MG63 (cell line): ENCODE measurements at regions not wholly inside any gene's neighbourhood (a gene's known extent, or its start where the extent isn't known, plus 50 kb on each side); places are given as distances from the start of the nearest gene placed in this dataset.
"Not testable (repeated sequence)": the region's sequence is repeated elsewhere in the genome, so short reads cannot be mapped to it uniquely, and the experiment has no call there.

Experiments
- DNase-seq: peaks from one replicate; pipeline ENCODE4 v3.0.0-alpha.2; 2020
- H3K27me3 ChIP-seq: fragments of 250-450 bp; sonication (Bioruptor Pico); 2 replicates; pipeline ENCODE4 v1.5.1; 2020; ENCODE audit warnings: mild to moderate bottlenecking, moderate library complexity
- H3K36me3 ChIP-seq: fragments of 250-450 bp; sonication (Bioruptor Pico); 2 replicates; pipeline ENCODE4 v1.5.1; 2020; ENCODE audit warnings: mild to moderate bottlenecking, moderate library complexity
- H3K4me3 ChIP-seq: fragments of 250-450 bp; sonication (Bioruptor Pico); 2 replicates; pipeline ENCODE4 v1.5.1; 2020; ENCODE audit warnings: mild to moderate bottlenecking, moderate library complexity
- H3K9me3 ChIP-seq: fragments of 250-450 bp; sonication (Bioruptor Pico); 2 replicates; pipeline ENCODE4 v1.5.1; 2020; ENCODE audit warnings: mild to moderate bottlenecking, moderate library complexity

GRCh38 chr6:21282360-21282759, 311.2 kb upstream of the SOX4 start:
- not testable (repeated sequence) for DNase-seq, H3K4me3 ChIP-seq, H3K36me3 ChIP-seq, H3K9me3 ChIP-seq, H3K27me3 ChIP-seq

DNA sequence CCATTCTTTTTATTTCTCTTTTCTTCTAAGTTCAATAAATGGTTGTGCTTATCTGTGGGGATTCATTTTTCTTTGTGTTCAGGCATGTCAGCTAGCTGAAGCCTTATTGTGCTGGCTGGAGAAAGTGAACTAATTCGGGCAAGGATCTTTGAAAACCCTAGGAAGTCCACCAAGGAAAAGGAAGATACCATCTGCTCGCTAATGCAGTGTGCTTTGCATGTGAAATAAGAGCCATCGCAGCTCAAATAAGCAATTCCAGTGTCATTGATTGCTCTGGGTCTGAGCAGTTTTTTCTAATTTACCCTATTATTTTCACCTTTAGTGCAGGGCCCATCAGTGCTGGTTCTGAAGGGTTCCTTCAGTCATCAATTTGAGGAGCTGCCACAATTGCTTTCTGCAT, 309.4 kb upstream of the SOX4 start:
- Histone ChIP-seq H3K4me3 (no peak overlapping the region), H3K27me3 (no peaks in the 10 kb centered on the region), H3K9me3 (no peaks in the 10 kb centered on the region), H3K36me3 (no peaks in the 10 kb centered on the region)
- DNase-seq, result no peak

DNA sequence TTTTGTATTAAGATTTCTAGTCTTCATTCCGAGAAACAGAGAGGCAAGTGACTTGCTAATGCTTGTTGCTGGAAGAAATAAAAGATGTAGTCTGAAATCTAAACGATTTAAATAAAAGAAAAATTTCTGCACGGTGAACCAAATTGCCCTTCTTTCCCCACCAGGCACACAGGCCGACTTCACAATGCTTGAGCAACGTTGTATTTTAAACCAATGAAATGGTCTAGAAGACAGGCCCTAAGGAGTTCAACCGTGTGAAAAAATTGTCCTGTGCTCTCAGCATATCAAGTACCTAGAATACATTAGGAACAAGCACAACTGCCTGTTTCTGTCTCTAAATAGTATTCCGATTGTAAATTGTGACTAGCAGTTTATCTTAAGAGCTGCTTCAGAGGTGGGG, 308.8 kb upstream of the SOX4 start:
- H3K27me3 ChIP-seq, result no peaks in the 10 kb centered on the region
- H3K9me3 ChIP-seq, result no peaks in the 10 kb centered on the region
- DNase-seq, result no peak
- H3K4me3 ChIP-seq, result no peak overlapping the region
- H3K36me3 ChIP-seq, result no peaks in the 10 kb centered on the region

DNA sequence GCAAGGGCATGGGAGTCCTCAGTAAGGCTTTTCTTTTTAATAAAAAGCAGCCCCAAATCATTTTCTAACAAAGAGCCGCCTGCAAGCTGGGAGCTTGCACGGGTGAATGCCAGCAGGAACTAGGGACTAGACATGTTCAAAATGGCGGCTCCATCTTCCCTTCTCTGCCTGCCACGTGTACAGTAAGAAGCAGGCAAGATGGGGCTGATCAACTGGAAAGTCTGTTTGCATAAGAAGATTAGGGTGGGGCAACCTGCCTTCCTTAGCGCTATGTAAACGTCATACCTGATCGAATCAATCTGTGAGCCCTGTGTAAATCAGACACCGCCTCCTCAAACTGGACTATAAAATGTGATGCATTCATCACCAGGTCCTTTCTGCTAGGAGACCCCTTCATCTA, 299.4 kb upstream of the SOX4 start:
- H3K36me3 ChIP-seq, result no peaks in the 10 kb centered on the region
- H3K4me3 ChIP-seq, result no peak overlapping the region
- H3K9me3 ChIP-seq, result no peaks in the 10 kb centered on the region
- DNase-seq, result no peak
- H3K27me3 ChIP-seq, result no peaks in the 10 kb centered on the region

- Histone ChIP-seq H3K9me3 (no peaks in the 10 kb centered on the region), H3K36me3 (no peaks in the 10 kb centered on the region), H3K27me3 (no peaks in the 10 kb centered on the region), H3K4me3 (no peak overlapping the region)
- DNase-seq, result no peak
Observed at GRCh38 chr6:21295506-21296240, 297.9 kb upstream of the SOX4 start.

- DNase-seq, result no peak
- H3K27me3 ChIP-seq, result no peaks in the 10 kb centered on the region
- H3K36me3 ChIP-seq, result no peaks in the 10 kb centered on the region
- no peak overlapping the region for H3K4me3 ChIP-seq
- peaks cover under 1% of the 10 kb centered on the region; the same call in 1 of the 2 replicates for H3K9me3 ChIP-seq
Observed at GRCh38 chr6:21297665-21298064, 295.9 kb upstream of the SOX4 start.

GRCh38 chr6:21299216-21299615, 294.3 kb upstream of the SOX4 start:
- Histone ChIP-seq H3K36me3 (no peaks in the 10 kb centered on the region), H3K27me3 (no peaks in the 10 kb centered on the region), H3K4me3 (no peak overlapping the region), H3K9me3 (peaks cover 3% of the 10 kb centered on the region; the same call in 1 of the 2 replicates)
- no peak for DNase-seq

- no peak for DNase-seq
- Histone ChIP-seq H3K4me3 (no peak overlapping the region), H3K36me3 (no peaks in the 10 kb centered on the region), H3K27me3 (no peaks in the 10 kb centered on the region), H3K9me3 (peaks cover 3% of the 10 kb centered on the region; the same call in 1 of the 2 replicates)
Observed at GRCh38 chr6:21300439-21300838, 293.1 kb upstream of the SOX4 start.

DNA sequence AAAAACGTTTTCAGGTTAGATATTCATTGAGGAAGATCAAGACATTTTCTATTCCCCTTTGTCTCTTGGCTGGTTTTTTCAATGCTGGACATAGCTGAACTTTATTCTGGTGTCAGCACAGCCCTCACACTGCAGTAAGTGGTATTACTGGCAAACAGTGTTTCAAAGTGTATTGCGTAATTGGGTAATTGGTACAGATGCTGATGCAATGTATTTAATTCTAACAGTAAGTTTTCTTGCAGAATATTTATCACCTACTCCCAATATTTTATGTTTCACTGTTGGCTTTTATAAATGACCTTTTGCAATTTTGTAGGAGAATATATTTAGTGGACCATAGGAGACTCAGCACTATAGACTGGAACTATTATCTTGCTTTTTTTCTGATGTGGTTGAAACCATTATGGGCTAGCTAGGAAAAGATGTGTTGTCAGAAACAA, 287.6 kb upstream of the SOX4 start:
- Histone ChIP-seq H3K27me3 (no peaks in the 10 kb centered on the region), H3K9me3 (peaks cover 3% of the 10 kb centered on the region; the same call in 1 of the 2 replicates), H3K4me3 (no peak overlapping the region), H3K36me3 (no peaks in the 10 kb centered on the region)
- DNase-seq, result no peak

GRCh38 chr6:21306546-21306945, 287.0 kb upstream of the SOX4 start:
- Histone ChIP-seq H3K9me3 (peaks cover 3% of the 10 kb centered on the region; the same call in 1 of the 2 replicates), H3K27me3 (no peaks in the 10 kb centered on the region), H3K4me3 (no peak overlapping the region), H3K36me3 (no peaks in the 10 kb centered on the region)
- no peak for DNase-seq

- Histone ChIP-seq H3K4me3 (no peak overlapping the region), H3K9me3 (no peaks in the 10 kb centered on the region), H3K27me3 (no peaks in the 10 kb centered on the region), H3K36me3 (no peaks in the 10 kb centered on the region)
- DNase-seq, result no peak
Observed at GRCh38 chr6:21309807-21310221, 283.7 kb upstream of the SOX4 start.

DNA sequence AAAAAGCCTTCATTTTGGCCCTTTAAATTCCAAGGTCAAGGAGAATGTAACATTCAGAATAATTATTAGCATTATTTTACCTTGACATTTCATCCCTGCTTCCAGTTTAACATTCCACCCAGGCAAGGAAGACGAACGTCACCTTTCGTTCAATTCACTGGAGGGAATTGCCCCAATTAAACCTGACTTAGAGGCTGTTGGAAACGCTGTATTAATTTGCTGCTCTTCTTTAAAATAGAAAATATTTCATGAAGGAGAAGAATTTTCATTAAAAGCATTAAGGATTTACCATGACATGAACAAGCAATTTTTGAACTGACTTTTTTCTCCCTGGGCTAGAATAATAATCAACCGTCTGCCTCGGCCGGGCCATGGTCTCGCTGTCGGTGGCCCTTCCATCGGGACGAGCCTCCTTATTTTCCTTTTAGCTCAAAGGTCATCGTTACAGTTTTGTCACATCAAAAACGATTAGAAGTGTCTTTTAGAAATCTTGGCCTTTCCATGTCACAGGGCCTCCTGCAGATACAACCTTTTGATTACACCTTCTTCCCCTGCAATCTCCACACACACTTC, 282.9 kb upstream of the SOX4 start:
- no peak for DNase-seq
- Histone ChIP-seq H3K36me3 (no peaks in the 10 kb centered on the region), H3K4me3 (no peak overlapping the region), H3K9me3 (no peaks in the 10 kb centered on the region), H3K27me3 (no peaks in the 10 kb centered on the region)

DNA sequence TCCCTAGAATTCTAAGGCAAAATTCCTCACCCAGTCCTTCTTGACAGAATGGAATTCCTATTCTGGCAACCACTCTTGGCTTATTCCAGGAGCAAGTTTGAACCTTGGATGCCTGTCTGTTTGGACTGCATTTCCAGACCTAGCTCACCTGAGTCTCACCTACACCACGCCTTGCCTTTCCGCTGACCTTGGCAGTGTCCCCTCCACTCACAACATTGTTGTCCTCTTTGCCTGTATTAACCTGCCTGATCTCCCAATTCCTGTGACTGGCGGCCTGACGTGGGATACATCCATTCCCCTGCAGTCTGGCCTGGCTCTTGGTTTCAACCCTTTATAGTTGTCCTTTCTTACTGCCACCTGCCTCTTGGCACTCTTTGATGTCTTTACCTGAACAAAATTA, 281.4 kb upstream of the SOX4 start:
- H3K36me3 ChIP-seq, result no peaks in the 10 kb centered on the region
- no peaks in the 10 kb centered on the region for H3K9me3 ChIP-seq
- no peak overlapping the region for H3K4me3 ChIP-seq
- DNase-seq, result no peak
- H3K27me3 ChIP-seq, result no peaks in the 10 kb centered on the region

GRCh38 chr6:21317642-21318041, 275.9 kb upstream of the SOX4 start:
- no peaks in the 10 kb centered on the region for H3K9me3 ChIP-seq
- no peaks in the 10 kb centered on the region for H3K27me3 ChIP-seq
- DNase-seq, result no peak
- no peaks in the 10 kb centered on the region for H3K36me3 ChIP-seq
- no peak overlapping the region for H3K4me3 ChIP-seq

DNA sequence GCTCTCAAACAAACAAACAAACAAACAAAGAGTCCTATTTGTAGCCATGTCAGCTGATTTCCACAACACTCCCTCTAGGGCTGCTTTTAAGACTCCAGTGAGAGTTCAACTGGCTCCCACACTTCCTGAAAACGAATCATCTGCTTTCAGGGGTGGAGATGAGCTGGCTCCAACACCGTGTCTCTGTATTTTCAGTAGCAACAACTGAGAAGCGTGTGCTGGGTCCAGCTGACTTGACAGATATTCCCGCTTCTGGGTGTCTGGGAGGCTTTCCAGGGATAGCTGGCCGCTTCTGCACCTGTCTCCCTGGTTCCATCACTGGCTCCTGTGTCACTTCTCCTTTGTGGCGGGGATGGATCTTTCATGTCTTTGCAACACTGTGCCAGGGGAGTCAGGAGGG, 272.5 kb upstream of the SOX4 start:
- no peak overlapping the region for H3K4me3 ChIP-seq
- no peaks in the 10 kb centered on the region for H3K27me3 ChIP-seq
- no peak for DNase-seq
- H3K9me3 ChIP-seq, result no peaks in the 10 kb centered on the region
- H3K36me3 ChIP-seq, result no peaks in the 10 kb centered on the region

DNA sequence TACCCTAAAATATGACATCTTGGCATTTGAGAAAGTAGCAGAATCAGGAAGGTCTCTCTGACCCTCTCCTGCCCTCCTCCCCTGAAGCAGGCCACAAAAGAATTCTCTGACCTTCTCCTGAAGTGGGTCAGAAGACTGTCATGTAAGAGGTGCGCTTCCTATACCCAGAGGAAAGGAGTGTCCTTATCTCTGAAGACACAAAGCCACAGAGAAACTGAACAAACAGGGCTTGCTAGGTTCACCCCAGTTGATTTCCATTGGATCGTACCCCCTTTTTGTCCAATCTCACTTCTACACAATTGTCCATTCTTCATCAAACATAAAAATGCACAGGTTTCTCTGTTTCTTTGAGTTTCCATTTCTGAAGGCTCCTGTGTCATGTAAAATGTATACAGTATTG, 272.0 kb upstream of the SOX4 start:
- Histone ChIP-seq H3K9me3 (no peaks in the 10 kb centered on the region), H3K36me3 (no peaks in the 10 kb centered on the region), H3K4me3 (no peak overlapping the region), H3K27me3 (no peaks in the 10 kb centered on the region)
- DNase-seq, result no peak

DNA sequence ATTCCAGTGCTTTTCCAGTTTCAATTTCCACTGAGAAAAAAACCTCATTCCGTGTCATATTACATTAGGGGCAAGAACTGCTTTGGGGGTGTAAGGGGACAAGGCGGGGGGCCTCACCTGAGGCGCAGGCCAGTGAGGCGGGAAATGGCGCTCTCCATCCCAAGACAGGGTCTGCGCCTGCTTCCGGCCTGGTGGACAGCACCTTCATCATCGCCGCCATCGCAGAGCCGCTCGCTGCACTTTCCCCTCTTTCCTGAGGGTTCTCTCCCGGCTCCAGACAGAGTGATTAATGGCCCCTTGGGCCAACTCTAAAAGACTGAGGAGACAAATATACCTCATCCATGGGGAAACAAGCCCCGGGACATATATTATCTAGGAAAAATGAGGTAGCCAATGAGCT, 270.0 kb upstream of the SOX4 start:
- Histone ChIP-seq H3K27me3 (no peaks in the 10 kb centered on the region), H3K4me3 (no peak overlapping the region), H3K36me3 (no peaks in the 10 kb centered on the region), H3K9me3 (no peaks in the 10 kb centered on the region)
- DNase-seq, result no peak

DNA sequence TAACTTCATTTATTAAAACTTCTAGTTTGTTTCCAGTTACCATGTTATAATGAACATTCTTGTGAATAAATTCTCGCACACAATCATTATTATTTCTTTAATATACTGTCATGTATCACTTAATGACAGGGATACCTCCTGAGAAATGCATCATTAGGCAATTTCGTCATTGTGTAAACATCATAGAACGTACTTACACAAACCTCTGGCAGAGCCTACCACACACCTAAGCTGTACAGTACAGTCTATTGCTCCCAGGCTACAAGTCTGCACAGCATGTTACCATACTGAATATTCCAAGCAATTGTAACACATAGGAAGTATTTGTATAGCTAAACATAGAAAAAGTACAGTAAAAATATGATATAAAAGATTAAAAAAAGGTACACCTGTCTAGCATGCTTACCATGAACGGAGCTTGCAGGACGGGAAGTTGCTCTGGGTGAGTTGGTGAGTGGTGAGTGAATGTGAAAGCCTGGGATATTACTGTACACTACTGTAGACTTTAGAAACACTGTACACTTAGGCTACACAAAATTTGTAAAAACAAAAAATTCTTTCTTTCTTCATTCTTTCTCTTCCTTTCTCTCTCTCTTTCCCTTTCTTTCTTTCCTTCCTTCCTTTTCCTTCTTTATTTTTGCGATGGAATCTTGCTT, 268.2 kb upstream of the SOX4 start:
- Histone ChIP-seq H3K27me3 (no peaks in the 10 kb centered on the region), H3K36me3 (no peaks in the 10 kb centered on the region), H3K4me3 (no peak overlapping the region), H3K9me3 (no peaks in the 10 kb centered on the region)
- no peak for DNase-seq
